ENCODE measurements at regions not wholly inside any gene's neighbourhood (a gene's known extent, or its start where the extent isn't known, plus 50 kb on each side); places are given as distances from the start of the nearest gene placed in this dataset.
A peak's percentile ranks its signal among the peaks of the same experiment; 100 is the strongest.

- 26% methylated on average over 28 of the region's 42 CpGs; no CpG with 5 or more reads in 1 of the 2 experiments for WGBS, 2 experiments (ENCODE audit: extremely low coverage in 1 of 2, insufficient coverage in 1 of 2, insufficient read length in 1 of 2, insufficient replicate concordance in 2 of 2, low coverage in 1 of 2, low lambda C conversion rate in 2 of 2, missing lambda C conversion rate in 1 of 2)
- Histone ChIP-seq H3K36me3 (ENCODE audit: control insufficient read depth in 2 of 4, insufficient read depth in 4 of 4, low read length in 3 of 4) (no peaks in the 10 kb centered on the region), H3K4me2 (ENCODE audit: insufficient read depth in 1 of 2, low read depth in 2 of 2, low read length in 2 of 2) (peak overlapping the region; percentile 2 to 51), H2BK120ac (replicated peaks; ENCODE audit: low read depth, low read length) (no peak overlapping the region), H3K56ac (replicated peaks; ENCODE audit: insufficient read length, low read depth, low read length) (no peak overlapping the region), H2BK12ac (ENCODE audit: low read depth, low read length) (no peak overlapping the region), H4K20me1 (replicated peaks in 1 of 2; ENCODE audit: control insufficient read depth in 1 of 2, insufficient read depth in 2 of 2, low read length in 2 of 2) (no peaks in the 10 kb centered on the region), H3K9ac (replicated peaks in 1 of 4; ENCODE audit: extremely low read depth in 1 of 4, low read depth in 3 of 4, low read length in 3 of 4) (no peak overlapping the region), H3K27me3 (replicated peaks in 1 of 4; ENCODE audit: control insufficient read depth in 3 of 4, extremely low read depth in 1 of 4, insufficient read depth in 3 of 4, low read length in 3 of 4) (peaks cover 0 to 5% (median 0%) of the 10 kb centered on the region in 4 experiments; a peak in 1 of 7 replicates), H3K14ac (ENCODE audit: insufficient read length) (no peak overlapping the region), H3K23me2 (ENCODE audit: low read depth, low read length) (no peaks in the 10 kb centered on the region), H2AFZ (ENCODE audit: low read length) (peak overlapping the region; percentile 79), H3K4me1 (replicated peaks in 1 of 4; ENCODE audit: control insufficient read depth in 3 of 4, insufficient read depth in 4 of 4, low read length in 3 of 4) (peaks cover 0 to 3% (median 0%) of the 10 kb centered on the region in 4 experiments; a peak in 1 of 7 replicates), H2BK15ac (ENCODE audit: low read length) (no peak overlapping the region), H3K27ac (ENCODE audit: low read depth, low read length) (no peak overlapping the region), H3K4ac (replicated peaks; ENCODE audit: insufficient read length, low read depth, low read length) (no peak overlapping the region), H3K79me1 (ENCODE audit: low read depth, low read length) (no peaks in the 10 kb centered on the region), H4K8ac (ENCODE audit: extremely low read depth, insufficient read depth, low read length) (no peak overlapping the region; the same call in 1 of the 2 replicates), H2BK5ac (ENCODE audit: low read depth, low read length) (no peak overlapping the region), H2AK5ac (ENCODE audit: low read depth, low read length) (no peak overlapping the region), H3K79me2 (ENCODE audit: control insufficient read depth in 1 of 2, insufficient read depth in 2 of 2, low read length in 2 of 2) (no peaks in the 10 kb centered on the region), H3K18ac (ENCODE audit: extremely low read depth, low read length) (0 out of 2 replicates have a peak overlapping the region, but pooled peaks have one; percentile 55), H3K23ac (ENCODE audit: insufficient read length) (no peak overlapping the region), H4K91ac (replicated peaks; ENCODE audit: insufficient read length, low read length) (no peak overlapping the region), H2BK20ac (ENCODE audit: low read length) (no peak overlapping the region), H4K5ac (ENCODE audit: insufficient read length, low read depth, low read length) (no peak overlapping the region), H3K9me3 (ENCODE audit: insufficient read depth in 2 of 2, low read depth in 1 of 2, low read length in 1 of 2) (no peaks in the 10 kb centered on the region), H3K4me3 (ENCODE audit: extremely low read depth in 1 of 4, insufficient read depth in 2 of 4, low read depth in 3 of 4, low read length in 4 of 4) (no peak overlapping the region)
- CTCF ChIA-PET (ENCODE audit: partially characterized antibody) = interaction anchor here (0.6 to 1.6 kb wide), 12 partner anchors 9 to 398 kb away, joined by 3 to 7 read pairs (median 4); no protein-coding TSS in a partner anchor
- DNase-seq (ENCODE audit: low read depth in 1 of 2, low spot score in 2 of 2) (peak; percentile 19 to 89), FAIRE-seq (no peak)
- POLR2A ChIA-PET (ENCODE audit: partially characterized antibody) = interaction anchor here (0.5 kb wide), 1 partner anchor 743 kb away, joined by 3 read pairs; no protein-coding TSS in a partner anchor
- 0 out of 2 replicates have a peak, but pooled peaks have one; percentile 28 for TF ChIP-seq YY1 (IDR thresholded peaks at IDR 0.05; ENCODE audit: low read depth, low read length)
- no peak for TF ChIP-seq SRF (IDR thresholded peaks at IDR 0.05; ENCODE audit: low read depth, low read length)
- peak; percentile 8; the same call in 1 of the 2 replicates for TF ChIP-seq EGR1 (IDR thresholded peaks at IDR 0.05; ENCODE audit: borderline replicate concordance, low read depth, low read length)
- TF ChIP-seq TCF12 (IDR thresholded peaks at IDR 0.05; ENCODE audit: low read depth, low read length) = peak; percentile 59; the same call in 1 of the 2 replicates
- TF ChIP-seq, protein P1, sequence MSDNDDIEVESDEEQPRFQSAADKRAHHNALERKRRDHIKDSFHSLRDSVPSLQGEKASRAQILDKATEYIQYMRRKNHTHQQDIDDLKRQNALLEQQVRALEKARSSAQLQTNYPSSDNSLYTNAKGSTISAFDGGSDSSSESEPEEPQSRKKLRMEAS (IDR thresholded peaks at IDR 0.05) = peak; percentile 72
- TF ChIP-seq BCL11A (IDR thresholded peaks at IDR 0.05; ENCODE audit: low read depth in 2 of 2, low read length in 2 of 2) = no peak
- no peak for TF ChIP-seq RFX5 (IDR thresholded peaks at IDR 0.05; ENCODE audit: borderline replicate concordance, low read depth, low read length)
- no peak for TF ChIP-seq NRF1 (IDR thresholded peaks at IDR 0.05; ENCODE audit: low read depth, low read length)
- peak; percentile 82 to 98 (median 95) for TF ChIP-seq CTCF (IDR thresholded peaks at IDR 0.05; ENCODE audit: control extremely low read depth in 1 of 3, insufficient read depth in 1 of 3, low read depth in 1 of 3, low read length in 3 of 3)
- 0 out of 2 replicates have a peak, but pooled peaks have one; percentile 34 for TF ChIP-seq GABPA (IDR thresholded peaks at IDR 0.05; ENCODE audit: borderline replicate concordance, insufficient read depth, low read length)
Observed at GRCh38 chr5:5886812-5887486, 464.5 kb downstream of the ICE1 start.

Data from H1 (cell line).